GM23338 (cell line): ENCODE measurements at regions not wholly inside any gene's neighbourhood (a gene's known extent, or its start where the extent isn't known, plus 50 kb on each side); places are given as distances from the start of the nearest gene placed in this dataset.

ENCODE experiments used
- ATAC-seq: fragments of 200-7000 bp; cut with Tn5 transposase; 3 replicates; pipeline ENCODE4 v1.9.1; 2020
- DNase-seq: peaks from one replicate; pipeline ENCODE4 v3.0.0-alpha.2; 2015; ENCODE audit warnings: low spot score
- H2AFZ ChIP-seq: fragments of 200-600 bp; sonication (generic); 2 replicates; pipeline ENCODE4 v1.8.0; 2016; ENCODE audit warnings: antibody characterized with exemption, mild to moderate bottlenecking, moderate library complexity
- H3F3A ChIP-seq: fragments of 200-600 bp; sonication (generic); replicated peaks from 2 replicates; pipeline ENCODE4 v1.8.0; 2017; ENCODE audit warnings: antibody characterized with exemption, mixed run types, low read depth
- H3K27ac ChIP-seq: fragments of 200-600 bp; sonication (generic); 2 replicates; pipeline ENCODE4 v1.6.1; 2016; ENCODE audit warnings: low read depth
- H3K27me3 ChIP-seq: fragments of 200-600 bp; sonication (generic); 2 replicates; pipeline ENCODE4 v1.8.0; 2016; ENCODE audit warnings: mild to moderate bottlenecking, mixed run types, moderate library complexity; ENCODE audit not compliant: insufficient read depth
- H3K36me3 ChIP-seq: fragments of 200-600 bp; sonication (generic); 2 replicates; pipeline ENCODE4 v1.8.0; 2016; ENCODE audit warnings: mild to moderate bottlenecking; ENCODE audit not compliant: insufficient read depth
- H3K4me1 ChIP-seq: fragments of 200-600 bp; sonication (generic); 2 replicates; pipeline ENCODE4 v1.8.0; 2016; ENCODE audit warnings: mild to moderate bottlenecking, moderate library complexity; ENCODE audit not compliant: insufficient read depth
- H3K4me2 ChIP-seq: fragments of 200-600 bp; sonication (generic); 2 replicates; pipeline ENCODE4 v1.7.1; 2017; ENCODE audit warnings: mixed run types
- H3K4me3 ChIP-seq: fragments of 200-600 bp; sonication (generic); 2 replicates; pipeline ENCODE4 v1.6.1; 2016; ENCODE audit warnings: mixed run types
- H3K79me2 ChIP-seq: fragments of 200-600 bp; sonication (generic); replicated peaks from 2 replicates; pipeline ENCODE4 v1.8.0; 2017; ENCODE audit warnings: mild to moderate bottlenecking; ENCODE audit not compliant: insufficient read depth
- H3K9me2 ChIP-seq: fragments of 200-600 bp; sonication (generic); 2 replicates; pipeline ENCODE4 v1.8.0; 2017; ENCODE audit not compliant: insufficient read depth
- H4K20me1 ChIP-seq: fragments of 200-600 bp; sonication (generic); replicated peaks from 2 replicates; pipeline ENCODE4 v1.8.0; 2017; ENCODE audit warnings: mild to moderate bottlenecking; ENCODE audit not compliant: insufficient read depth
- H3K27ac Mint-ChIP-seq: 2 replicates; pipeline ENCODE4 v1.8.0; 2020; ENCODE audit warnings: inconsistent platforms, mild to moderate bottlenecking, moderate library complexity, mixed read lengths
- H3K27me3 Mint-ChIP-seq: 3 replicates; pipeline ENCODE4 v1.8.0; 2022; ENCODE audit warnings: low read depth, mild to moderate bottlenecking, moderate library complexity, mixed read lengths, inconsistent platforms; ENCODE audit not compliant: insufficient read depth, poor library complexity
- H3K36me3 Mint-ChIP-seq: 3 replicates; pipeline ENCODE4 v1.8.0; 2021; ENCODE audit warnings: low read depth, mild to moderate bottlenecking, inconsistent platforms, moderate library complexity, mixed read lengths
- H3K4me1 Mint-ChIP-seq: 3 replicates; pipeline ENCODE4 v1.8.0; 2020; ENCODE audit warnings: mild to moderate bottlenecking, inconsistent platforms, mixed read lengths
- H3K4me3 Mint-ChIP-seq: 3 replicates; pipeline ENCODE4 v1.8.0; 2021; ENCODE audit warnings: moderate library complexity, mild to moderate bottlenecking, inconsistent platforms, mixed read lengths
- H3K9me3 Mint-ChIP-seq: 3 replicates; pipeline ENCODE4 v1.8.0; 2020; ENCODE audit warnings: moderate library complexity, mild to moderate bottlenecking, inconsistent platforms, mixed read lengths
- CREB1 ChIP-seq: fragments of 250-450 bp; sonication (Bioruptor Pico); IDR thresholded peaks from 2 replicates; pipeline ENCODE4 v1.5.0; 2020; ENCODE audit warnings: low read depth, mild to moderate bottlenecking, moderate library complexity
- EZH2 ChIP-seq: fragments of 200-600 bp; sonication (generic); IDR thresholded peaks from one replicate; pipeline ENCODE4 v1.8.0; 2017; ENCODE audit warnings: antibody characterized with exemption, mild to moderate bottlenecking, low read depth; ENCODE audit not compliant: unreplicated experiment
- EZH2phosphoT487 ChIP-seq: fragments of 200-600 bp; sonication (generic); IDR thresholded peaks from one replicate; pipeline ENCODE4 v1.8.1; 2018; ENCODE audit warnings: antibody characterized with exemption; ENCODE audit not compliant: unreplicated experiment
- JUNB ChIP-seq: IDR thresholded peaks from one replicate; pipeline ENCODE4 v1.6.1; 2016; ENCODE audit warnings: antibody characterized with exemption; ENCODE audit not compliant: unreplicated experiment
- NANOG ChIP-seq: IDR thresholded peaks from 2 replicates; pipeline ENCODE4 v1.6.1; 2016; ENCODE audit warnings: antibody characterized with exemption, borderline replicate concordance
- POLR2AphosphoS5 ChIP-seq: IDR thresholded peaks from 2 replicates; pipeline ENCODE4 v1.6.1; 2016; ENCODE audit warnings: antibody characterized with exemption, low read depth
- STAT1 ChIP-seq: IDR thresholded peaks from one replicate; pipeline ENCODE4 v1.6.1; 2016; ENCODE audit warnings: antibody characterized with exemption; ENCODE audit not compliant: unreplicated experiment
- ZNF114 ChIP-seq: fragments of 250-450 bp; sonication (Bioruptor Pico); IDR thresholded peaks from 2 replicates; pipeline ENCODE4 v1.5.0; 2020; ENCODE audit warnings: mild to moderate bottlenecking, moderate library complexity
- ZNF331 ChIP-seq: fragments of 250-450 bp; sonication (Bioruptor Pico); IDR thresholded peaks from 2 replicates; pipeline ENCODE4 v1.5.0; 2020; ENCODE audit warnings: low read depth, mild to moderate bottlenecking, moderate library complexity
- TF ChIP-seq, protein P1 (sequence below): IDR thresholded peaks from one replicate; pipeline ENCODE4 v1.6.1; 2018; ENCODE audit warnings: antibody characterized with exemption; ENCODE audit not compliant: unreplicated experiment
- TF ChIP-seq, protein P2 (sequence below), 2 experiments: fragments of 200-600 bp in 1 of 2; sonication (generic) in 1 of 2; conservative IDR thresholded peaks; 2 replicates each; pipeline versions ENCODE4 v1.5.1 to v1.6.1; 2016 to 2017; ENCODE audit warnings: antibody characterized with exemption in 2 of 2, low read depth in 2 of 2, mild to moderate bottlenecking in 2 of 2, moderate library complexity in 1 of 2
- TF ChIP-seq, protein P3 (sequence below): IDR thresholded peaks from 2 replicates; pipeline ENCODE4 v1.6.1; 2016; ENCODE audit warnings: antibody characterized with exemption
- TF ChIP-seq, protein P4 (sequence below): fragments of 250-450 bp; sonication (Bioruptor Pico); IDR thresholded peaks from 2 replicates; pipeline ENCODE4 v1.5.0; 2020; ENCODE audit warnings: mild to moderate bottlenecking, moderate library complexity

DNA sequence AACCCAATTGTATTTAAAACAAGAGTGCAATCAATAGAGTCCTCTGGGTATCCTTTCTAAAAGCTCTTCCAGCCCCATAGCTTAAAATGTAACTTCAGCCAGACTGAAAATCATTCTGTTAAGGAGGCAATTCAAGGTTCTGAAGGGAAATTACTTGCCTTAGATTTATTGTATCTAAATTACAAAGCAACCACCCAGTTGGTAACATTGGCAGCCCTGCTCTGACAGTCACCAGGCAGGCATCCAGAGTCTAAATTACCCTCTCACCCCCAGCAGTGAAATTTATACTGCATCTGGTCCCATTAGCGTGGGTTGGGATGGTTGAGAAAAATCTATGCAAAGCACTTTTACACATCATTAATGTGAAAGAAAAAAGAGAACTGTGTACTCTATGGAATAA, 514.7 kb downstream of the MTRR start:
- Mint-ChIP-seq H3K36me3 (no peaks in the 10 kb centered on the region), H3K4me3 (no peak overlapping the region), H3K27ac (no peak overlapping the region), H3K9me3 (no peaks in the 10 kb centered on the region), H3K27me3 (peaks cover 2% of the 10 kb centered on the region), H3K4me1 (no peaks in the 10 kb centered on the region)
- H3K4me3 ChIP-seq: no peak overlapping the region
- H3K27ac ChIP-seq: no peak overlapping the region
- DNase-seq (no peak), ATAC-seq (no peak)
- H4K20me1 ChIP-seq: no peaks in the 10 kb centered on the region
- no peak overlapping the region for H3K4me2 ChIP-seq
- H3K79me2 ChIP-seq: no peaks in the 10 kb centered on the region
- no peaks in the 10 kb centered on the region for H3K27me3 ChIP-seq
- H3K9me2 ChIP-seq: peaks cover 9% of the 10 kb centered on the region; the same call in 1 of the 2 replicates
- TF ChIP-seq, protein P1, sequence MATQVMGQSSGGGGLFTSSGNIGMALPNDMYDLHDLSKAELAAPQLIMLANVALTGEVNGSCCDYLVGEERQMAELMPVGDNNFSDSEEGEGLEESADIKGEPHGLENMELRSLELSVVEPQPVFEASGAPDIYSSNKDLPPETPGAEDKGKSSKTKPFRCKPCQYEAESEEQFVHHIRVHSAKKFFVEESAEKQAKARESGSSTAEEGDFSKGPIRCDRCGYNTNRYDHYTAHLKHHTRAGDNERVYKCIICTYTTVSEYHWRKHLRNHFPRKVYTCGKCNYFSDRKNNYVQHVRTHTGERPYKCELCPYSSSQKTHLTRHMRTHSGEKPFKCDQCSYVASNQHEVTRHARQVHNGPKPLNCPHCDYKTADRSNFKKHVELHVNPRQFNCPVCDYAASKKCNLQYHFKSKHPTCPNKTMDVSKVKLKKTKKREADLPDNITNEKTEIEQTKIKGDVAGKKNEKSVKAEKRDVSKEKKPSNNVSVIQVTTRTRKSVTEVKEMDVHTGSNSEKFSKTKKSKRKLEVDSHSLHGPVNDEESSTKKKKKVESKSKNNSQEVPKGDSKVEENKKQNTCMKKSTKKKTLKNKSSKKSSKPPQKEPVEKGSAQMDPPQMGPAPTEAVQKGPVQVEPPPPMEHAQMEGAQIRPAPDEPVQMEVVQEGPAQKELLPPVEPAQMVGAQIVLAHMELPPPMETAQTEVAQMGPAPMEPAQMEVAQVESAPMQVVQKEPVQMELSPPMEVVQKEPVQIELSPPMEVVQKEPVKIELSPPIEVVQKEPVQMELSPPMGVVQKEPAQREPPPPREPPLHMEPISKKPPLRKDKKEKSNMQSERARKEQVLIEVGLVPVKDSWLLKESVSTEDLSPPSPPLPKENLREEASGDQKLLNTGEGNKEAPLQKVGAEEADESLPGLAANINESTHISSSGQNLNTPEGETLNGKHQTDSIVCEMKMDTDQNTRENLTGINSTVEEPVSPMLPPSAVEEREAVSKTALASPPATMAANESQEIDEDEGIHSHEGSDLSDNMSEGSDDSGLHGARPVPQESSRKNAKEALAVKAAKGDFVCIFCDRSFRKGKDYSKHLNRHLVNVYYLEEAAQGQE: no peak
- TF ChIP-seq, protein P2, sequence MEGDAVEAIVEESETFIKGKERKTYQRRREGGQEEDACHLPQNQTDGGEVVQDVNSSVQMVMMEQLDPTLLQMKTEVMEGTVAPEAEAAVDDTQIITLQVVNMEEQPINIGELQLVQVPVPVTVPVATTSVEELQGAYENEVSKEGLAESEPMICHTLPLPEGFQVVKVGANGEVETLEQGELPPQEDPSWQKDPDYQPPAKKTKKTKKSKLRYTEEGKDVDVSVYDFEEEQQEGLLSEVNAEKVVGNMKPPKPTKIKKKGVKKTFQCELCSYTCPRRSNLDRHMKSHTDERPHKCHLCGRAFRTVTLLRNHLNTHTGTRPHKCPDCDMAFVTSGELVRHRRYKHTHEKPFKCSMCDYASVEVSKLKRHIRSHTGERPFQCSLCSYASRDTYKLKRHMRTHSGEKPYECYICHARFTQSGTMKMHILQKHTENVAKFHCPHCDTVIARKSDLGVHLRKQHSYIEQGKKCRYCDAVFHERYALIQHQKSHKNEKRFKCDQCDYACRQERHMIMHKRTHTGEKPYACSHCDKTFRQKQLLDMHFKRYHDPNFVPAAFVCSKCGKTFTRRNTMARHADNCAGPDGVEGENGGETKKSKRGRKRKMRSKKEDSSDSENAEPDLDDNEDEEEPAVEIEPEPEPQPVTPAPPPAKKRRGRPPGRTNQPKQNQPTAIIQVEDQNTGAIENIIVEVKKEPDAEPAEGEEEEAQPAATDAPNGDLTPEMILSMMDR (conservative IDR thresholded peaks at IDR 0.05; ENCODE audit: low read depth in 2 of 2): no peak
- TF ChIP-seq EZH2phosphoT487 (no peak), EZH2 (no peak), ZNF331 (no peak), CREB1 (CRISPR knock-in tag) (no peak), POLR2AphosphoS5 (no peak), ZNF114 (CRISPR knock-in tag) (no peak), STAT1 (no peak), NANOG (no peak), JUNB (no peak)
- TF ChIP-seq, protein P3, sequence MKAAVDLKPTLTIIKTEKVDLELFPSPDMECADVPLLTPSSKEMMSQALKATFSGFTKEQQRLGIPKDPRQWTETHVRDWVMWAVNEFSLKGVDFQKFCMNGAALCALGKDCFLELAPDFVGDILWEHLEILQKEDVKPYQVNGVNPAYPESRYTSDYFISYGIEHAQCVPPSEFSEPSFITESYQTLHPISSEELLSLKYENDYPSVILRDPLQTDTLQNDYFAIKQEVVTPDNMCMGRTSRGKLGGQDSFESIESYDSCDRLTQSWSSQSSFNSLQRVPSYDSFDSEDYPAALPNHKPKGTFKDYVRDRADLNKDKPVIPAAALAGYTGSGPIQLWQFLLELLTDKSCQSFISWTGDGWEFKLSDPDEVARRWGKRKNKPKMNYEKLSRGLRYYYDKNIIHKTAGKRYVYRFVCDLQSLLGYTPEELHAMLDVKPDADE: no peak
- TF ChIP-seq, protein P4, sequence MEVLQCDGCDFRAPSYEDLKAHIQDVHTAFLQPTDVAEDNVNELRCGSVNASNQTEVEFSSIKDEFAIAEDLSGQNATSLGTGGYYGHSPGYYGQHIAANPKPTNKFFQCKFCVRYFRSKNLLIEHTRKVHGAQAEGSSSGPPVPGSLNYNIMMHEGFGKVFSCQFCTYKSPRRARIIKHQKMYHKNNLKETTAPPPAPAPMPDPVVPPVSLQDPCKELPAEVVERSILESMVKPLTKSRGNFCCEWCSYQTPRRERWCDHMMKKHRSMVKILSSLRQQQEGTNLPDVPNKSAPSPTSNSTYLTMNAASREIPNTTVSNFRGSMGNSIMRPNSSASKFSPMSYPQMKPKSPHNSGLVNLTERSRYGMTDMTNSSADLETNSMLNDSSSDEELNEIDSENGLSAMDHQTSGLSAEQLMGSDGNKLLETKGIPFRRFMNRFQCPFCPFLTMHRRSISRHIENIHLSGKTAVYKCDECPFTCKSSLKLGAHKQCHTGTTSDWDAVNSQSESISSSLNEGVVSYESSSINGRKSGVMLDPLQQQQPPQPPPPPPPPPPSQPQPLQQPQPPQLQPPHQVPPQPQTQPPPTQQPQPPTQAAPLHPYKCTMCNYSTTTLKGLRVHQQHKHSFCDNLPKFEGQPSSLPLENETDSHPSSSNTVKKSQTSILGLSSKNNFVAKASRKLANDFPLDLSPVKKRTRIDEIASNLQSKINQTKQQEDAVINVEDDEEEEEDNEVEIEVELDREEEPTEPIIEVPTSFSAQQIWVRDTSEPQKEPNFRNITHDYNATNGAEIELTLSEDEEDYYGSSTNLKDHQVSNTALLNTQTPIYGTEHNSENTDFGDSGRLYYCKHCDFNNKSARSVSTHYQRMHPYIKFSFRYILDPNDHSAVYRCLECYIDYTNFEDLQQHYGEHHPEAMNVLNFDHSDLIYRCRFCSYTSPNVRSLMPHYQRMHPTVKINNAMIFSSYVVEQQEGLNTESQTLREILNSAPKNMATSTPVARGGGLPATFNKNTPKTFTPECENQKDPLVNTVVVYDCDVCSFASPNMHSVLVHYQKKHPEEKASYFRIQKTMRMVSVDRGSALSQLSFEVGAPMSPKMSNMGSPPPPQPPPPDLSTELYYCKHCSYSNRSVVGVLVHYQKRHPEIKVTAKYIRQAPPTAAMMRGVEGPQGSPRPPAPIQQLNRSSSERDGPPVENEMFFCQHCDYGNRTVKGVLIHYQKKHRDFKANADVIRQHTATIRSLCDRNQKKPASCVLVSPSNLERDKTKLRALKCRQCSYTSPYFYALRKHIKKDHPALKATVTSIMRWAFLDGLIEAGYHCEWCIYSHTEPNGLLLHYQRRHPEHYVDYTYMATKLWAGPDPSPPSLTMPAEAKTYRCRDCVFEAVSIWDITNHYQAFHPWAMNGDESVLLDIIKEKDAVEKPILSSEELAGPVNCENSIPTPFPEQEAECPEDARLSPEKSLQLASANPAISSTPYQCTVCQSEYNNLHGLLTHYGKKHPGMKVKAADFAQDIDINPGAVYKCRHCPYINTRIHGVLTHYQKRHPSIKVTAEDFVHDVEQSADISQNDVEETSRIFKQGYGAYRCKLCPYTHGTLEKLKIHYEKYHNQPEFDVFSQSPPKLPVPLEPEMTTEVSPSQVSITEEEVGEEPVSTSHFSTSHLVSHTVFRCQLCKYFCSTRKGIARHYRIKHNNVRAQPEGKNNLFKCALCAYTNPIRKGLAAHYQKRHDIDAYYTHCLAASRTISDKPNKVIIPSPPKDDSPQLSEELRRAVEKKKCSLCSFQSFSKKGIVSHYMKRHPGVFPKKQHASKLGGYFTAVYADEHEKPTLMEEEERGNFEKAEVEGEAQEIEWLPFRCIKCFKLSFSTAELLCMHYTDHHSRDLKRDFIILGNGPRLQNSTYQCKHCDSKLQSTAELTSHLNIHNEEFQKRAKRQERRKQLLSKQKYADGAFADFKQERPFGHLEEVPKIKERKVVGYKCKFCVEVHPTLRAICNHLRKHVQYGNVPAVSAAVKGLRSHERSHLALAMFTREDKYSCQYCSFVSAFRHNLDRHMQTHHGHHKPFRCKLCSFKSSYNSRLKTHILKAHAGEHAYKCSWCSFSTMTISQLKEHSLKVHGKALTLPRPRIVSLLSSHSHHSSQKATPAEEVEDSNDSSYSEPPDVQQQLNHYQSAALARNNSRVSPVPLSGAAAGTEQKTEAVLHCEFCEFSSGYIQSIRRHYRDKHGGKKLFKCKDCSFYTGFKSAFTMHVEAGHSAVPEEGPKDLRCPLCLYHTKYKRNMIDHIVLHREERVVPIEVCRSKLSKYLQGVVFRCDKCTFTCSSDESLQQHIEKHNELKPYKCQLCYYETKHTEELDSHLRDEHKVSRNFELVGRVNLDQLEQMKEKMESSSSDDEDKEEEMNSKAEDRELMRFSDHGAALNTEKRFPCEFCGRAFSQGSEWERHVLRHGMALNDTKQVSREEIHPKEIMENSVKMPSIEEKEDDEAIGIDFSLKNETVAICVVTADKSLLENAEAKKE (CRISPR knock-in tag): no peak
- H2AFZ ChIP-seq: no peak overlapping the region
- H3K36me3 ChIP-seq: no peaks in the 10 kb centered on the region
- H3F3A ChIP-seq: no peaks in the 10 kb centered on the region
- H3K4me1 ChIP-seq: no peaks in the 10 kb centered on the region
